HEK293T (cell line): ENCODE measurements at regions not wholly inside any gene's neighbourhood (a gene's known extent, or its start where the extent isn't known, plus 50 kb on each side); places are given as distances from the start of the nearest gene placed in this dataset.

Source experiments
- BHLHE40 ChIP-seq: fragments of 450-650 bp; IDR thresholded peaks from 2 replicates; pipeline ENCODE4 v1.6.1; 2016; ENCODE audit warnings: mild to moderate bottlenecking, moderate library complexity, borderline replicate concordance
- ELF4 ChIP-seq: fragments of 450-650 bp; IDR thresholded peaks from 2 replicates; pipeline ENCODE4 v1.6.1; 2017; ENCODE audit warnings: antibody characterized with exemption
- FOXA1 ChIP-seq: fragments of 450-650 bp; IDR thresholded peaks from 2 replicates; pipeline ENCODE4 v1.6.1; 2016; ENCODE audit warnings: mild to moderate bottlenecking
- FOXK2 ChIP-seq: fragments of 450-650 bp; IDR thresholded peaks from 2 replicates; pipeline ENCODE4 v1.6.1; 2016; ENCODE audit warnings: mild to moderate bottlenecking
- FOXM1 ChIP-seq: fragments of 450-650 bp; IDR thresholded peaks from 2 replicates; pipeline ENCODE4 v1.6.1; 2017; ENCODE audit warnings: mild to moderate bottlenecking, borderline replicate concordance
- NFRKB ChIP-seq: fragments of 450-650 bp; IDR thresholded peaks from 2 replicates; pipeline ENCODE4 v1.6.1; 2016; ENCODE audit warnings: mild to moderate bottlenecking, moderate library complexity
- TARDBP ChIP-seq: fragments of 450-650 bp; IDR thresholded peaks from 2 replicates; pipeline ENCODE4 v1.6.1; 2016
- TF ChIP-seq, protein P1 (sequence below): fragments of 450-650 bp; IDR thresholded peaks from 2 replicates; pipeline ENCODE4 v1.6.1; 2016

DNA sequence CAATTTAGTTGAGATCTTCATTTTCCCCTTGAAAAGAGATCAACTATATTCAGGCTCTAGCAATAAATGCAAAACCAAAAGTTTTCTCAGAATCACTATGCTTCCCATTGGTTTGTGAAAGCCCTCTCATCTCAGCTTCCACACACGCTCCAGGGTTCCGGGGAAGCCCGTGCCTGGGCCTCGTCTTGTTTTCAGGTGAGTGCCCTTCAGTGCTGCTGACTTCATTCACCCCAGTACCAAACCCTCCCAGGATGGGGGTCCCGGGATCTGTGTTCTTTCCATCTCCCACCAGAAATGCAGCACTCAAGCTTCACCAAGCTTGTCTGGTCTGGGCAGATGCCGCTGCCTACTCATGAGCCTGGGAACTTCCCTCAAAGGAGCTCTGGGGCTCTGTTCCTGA, 97.7 kb downstream of the TEX29 start:
- TF ChIP-seq FOXK2, result no peak
- no peak for TF ChIP-seq FOXM1
- TF ChIP-seq ELF4, result no peak
- no peak for TF ChIP-seq FOXA1
- no peak for TF ChIP-seq TARDBP
- TF ChIP-seq BHLHE40, result no peak
- TF ChIP-seq NFRKB, result no peak
- TF ChIP-seq, protein P1, sequence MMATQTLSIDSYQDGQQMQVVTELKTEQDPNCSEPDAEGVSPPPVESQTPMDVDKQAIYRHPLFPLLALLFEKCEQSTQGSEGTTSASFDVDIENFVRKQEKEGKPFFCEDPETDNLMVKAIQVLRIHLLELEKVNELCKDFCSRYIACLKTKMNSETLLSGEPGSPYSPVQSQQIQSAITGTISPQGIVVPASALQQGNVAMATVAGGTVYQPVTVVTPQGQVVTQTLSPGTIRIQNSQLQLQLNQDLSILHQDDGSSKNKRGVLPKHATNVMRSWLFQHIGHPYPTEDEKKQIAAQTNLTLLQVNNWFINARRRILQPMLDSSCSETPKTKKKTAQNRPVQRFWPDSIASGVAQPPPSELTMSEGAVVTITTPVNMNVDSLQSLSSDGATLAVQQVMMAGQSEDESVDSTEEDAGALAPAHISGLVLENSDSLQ, result no peak
